Fibroblast of the conjunctiva (primary cell): ENCODE measurements at regions not wholly inside any gene's neighbourhood (a gene's known extent, or its start where the extent isn't known, plus 50 kb on each side); places are given as distances from the start of the nearest gene placed in this dataset.
"Not testable (repeated sequence)": the region's sequence is repeated elsewhere in the genome, so short reads cannot be mapped to it uniquely, and the experiment has no call there.

Experiments used
- DNase-seq: peaks from one replicate; pipeline ENCODE4 v3.0.0-alpha.2; 2010; ENCODE audit warnings: low read depth

DNA sequence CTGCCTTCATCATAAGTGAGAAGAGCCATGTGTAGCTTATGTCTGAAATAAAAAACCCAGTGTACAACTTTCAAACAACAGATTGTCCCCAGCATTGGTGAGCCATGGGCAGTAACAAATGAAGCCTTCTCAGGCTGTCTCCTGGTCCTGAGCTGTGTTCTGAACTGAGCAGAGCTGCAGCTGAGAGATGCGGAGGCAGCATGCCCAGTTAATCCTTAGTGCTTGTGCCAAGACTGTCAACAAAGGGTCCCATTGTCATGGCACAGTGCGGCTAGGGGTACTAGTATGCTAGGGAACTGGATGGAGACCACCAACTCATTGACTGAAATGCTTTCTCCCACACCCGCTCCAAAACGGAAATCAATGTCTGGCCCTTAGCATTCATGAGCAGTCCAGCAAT, 154.3 kb downstream of the RMST start:
- no peak for DNase-seq

- DNase-seq, result no peak
Observed at GRCh38 chr12:97628962-97629361, 166.4 kb downstream of the RMST start.

GRCh38 chr12:97629382-97629781, 166.8 kb downstream of the RMST start:
- no peak for DNase-seq

DNA sequence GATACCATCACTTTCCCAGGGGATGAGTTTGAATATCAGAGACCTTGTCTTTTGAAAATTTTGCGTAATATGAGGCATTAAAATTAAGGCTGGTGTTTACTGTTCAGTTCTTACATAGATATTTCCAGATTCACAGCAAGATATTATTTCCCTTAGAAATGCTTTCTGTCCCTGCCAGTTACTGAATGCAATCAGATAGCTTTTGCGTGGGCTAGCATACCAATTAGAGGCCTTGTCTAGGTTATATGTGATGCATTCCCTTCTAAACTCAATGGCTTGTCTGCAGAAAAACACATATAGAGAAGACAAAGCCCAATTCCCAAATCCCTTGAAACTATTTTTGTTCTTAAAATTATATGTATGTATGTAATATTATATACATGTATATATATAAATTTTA, 167.8 kb downstream of the RMST start:
- DNase-seq, result no peak

DNA sequence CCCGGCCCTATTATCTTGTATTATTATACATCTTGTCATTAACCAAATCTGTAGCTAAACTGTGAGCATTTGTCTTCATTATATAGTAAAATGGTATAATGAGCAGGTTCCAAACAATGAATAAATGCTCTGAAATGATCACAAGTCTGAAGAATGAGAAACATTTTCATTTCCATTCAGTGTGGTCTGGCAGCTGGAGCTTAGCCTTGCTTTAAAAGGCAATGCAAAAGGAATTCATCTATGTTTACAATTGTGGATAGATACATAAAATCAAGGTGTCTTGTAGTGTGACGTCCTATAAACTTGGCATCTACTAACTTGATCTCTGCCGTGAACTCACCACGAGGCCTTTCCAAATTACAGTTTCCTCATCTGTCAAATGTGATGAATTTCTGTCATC, 168.3 kb downstream of the RMST start:
- no peak for DNase-seq

DNA sequence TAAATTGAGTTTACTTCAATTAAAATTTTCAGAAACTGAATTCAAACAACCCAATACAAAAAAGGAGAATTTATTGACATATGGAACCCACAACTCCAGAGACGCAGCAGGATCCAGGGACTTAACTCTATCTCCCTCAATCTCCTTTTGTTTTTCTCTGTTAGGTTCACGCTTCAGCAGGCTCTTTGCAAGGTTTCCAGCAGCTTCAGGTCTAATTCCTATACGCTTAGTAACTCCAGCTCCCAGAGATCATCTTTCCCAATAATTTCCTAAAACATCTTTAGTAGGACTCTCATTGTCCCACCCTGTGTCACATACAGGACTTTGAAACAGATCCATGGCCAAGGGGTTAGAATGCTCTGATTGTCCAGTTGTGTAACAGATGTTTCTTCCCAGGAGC, 175.2 kb downstream of the RMST start:
- no peak for DNase-seq

DNA sequence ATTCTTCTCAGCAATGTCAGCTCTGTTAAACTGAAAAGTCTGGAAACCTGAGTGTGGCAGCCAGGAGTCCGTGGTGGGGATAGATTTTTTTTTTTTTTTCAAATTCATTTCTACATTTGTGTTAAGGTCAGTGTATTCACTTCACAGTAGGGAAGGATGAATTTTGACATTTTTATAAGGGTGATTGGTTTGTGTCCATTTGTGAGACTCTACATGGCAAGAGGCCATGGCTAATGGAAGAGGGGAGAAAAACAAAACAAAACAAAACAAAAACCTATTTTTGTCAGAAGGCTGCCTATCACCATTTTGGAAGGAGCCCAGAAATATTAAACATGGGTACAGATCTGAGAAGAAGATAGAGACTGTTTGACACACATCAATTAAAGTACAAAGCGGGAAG, 176.1 kb downstream of the RMST start:
- no peak for DNase-seq

GRCh38 chr12:97639702-97640101, 177.1 kb downstream of the RMST start:
- no peak for DNase-seq

GRCh38 chr12:97640826-97641225, 178.2 kb downstream of the RMST start:
- DNase-seq, result no peak

DNA sequence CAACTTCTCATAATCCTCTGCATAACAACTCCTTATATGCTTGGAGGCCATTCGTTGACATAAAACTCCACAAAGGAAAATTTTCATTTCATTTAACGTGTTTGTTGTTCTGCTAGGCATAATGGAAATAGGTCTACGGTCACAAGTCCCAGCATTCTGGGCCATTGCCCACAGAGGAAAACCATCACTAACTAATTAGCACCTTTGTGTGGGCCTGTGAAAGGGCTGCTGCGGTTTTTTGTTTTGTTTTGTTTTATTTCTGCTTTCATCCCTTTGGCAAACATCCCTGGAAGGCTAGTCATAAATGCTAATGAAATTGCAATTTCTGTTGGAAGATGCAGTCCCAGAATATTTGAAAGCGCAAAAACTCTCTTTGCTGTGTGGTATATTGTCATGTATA, 180.3 kb downstream of the RMST start:
- no peak for DNase-seq

GRCh38 chr12:97643924-97644323, 181.3 kb downstream of the RMST start:
- DNase-seq, result no peak

DNA sequence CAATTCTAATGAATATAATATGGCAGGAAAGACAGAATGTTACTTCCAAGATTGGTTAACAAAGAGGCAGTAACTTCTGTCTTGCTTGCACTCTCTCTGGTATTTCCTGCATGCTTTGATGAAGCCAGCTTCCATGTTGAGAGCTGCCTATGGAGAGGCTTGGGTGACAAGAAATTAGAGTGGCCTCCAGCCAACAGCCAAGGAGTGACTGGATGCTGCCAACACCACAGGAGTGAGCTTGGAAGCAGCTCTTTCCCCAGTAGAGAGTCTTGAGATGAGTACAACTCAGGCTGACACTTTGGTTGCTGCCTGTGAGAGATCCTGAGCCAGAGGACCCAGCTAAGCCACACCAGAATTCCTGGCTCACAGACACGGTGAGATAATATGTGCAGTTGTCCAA, 183.1 kb downstream of the RMST start:
- no peak for DNase-seq

- DNase-seq, result no peak
Observed at GRCh38 chr12:97647142-97647541, 184.5 kb downstream of the RMST start.

- no peak for DNase-seq
Observed at GRCh38 chr12:97650242-97650641, 187.6 kb downstream of the RMST start.

GRCh38 chr12:97656548-97656947, 193.9 kb downstream of the RMST start:
- DNase-seq, result not testable (repeated sequence)

- DNase-seq, result no peak
Observed at GRCh38 chr12:97659117-97659880, 196.7 kb downstream of the RMST start.

GRCh38 chr12:97666263-97666662, 203.7 kb downstream of the RMST start:
- DNase-seq, result no peak

- no peak for DNase-seq
Observed at GRCh38 chr12:97672870-97673269, 210.3 kb downstream of the RMST start.

DNA sequence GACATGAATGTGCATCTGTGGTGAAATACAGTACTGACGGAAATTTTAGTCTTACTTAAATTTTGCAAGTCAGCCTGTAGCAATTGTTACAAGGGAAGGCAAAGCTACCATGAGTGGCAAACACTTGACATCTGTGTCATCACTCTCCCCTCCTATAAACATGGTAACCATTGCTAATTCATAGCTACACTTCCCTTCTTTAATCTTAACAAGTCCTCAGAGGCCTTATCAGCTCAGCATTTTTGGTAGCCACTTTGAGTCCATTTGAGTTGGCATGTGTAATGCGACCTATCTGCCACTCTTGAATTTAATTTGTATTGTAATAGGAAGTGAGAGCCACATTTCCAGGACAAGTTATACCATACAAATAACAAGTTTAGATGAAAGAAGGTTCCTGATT, 218.1 kb downstream of the RMST start:
- no peak for DNase-seq

GRCh38 chr12:97681612-97682504, 219.3 kb downstream of the RMST start:
- no peak for DNase-seq

DNA sequence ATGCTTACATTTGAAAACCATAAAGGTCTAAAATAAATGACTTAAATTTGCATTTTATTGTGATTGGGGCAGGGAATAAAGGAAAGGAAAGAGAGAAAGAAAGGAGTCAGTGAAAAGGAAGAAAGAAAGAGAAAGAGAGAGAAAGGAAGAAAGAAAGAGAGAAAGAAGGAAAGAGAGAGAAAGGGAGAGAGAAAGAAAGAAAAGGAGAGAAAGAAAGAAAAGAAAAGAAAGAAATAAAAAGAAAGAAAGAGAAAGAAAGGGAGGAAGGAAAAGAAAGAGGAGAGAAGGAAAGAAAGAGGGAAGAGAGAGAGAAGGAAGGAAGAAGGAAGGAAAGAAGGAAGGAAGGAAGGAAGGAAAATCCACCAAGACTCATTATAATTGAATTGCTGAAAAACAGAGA, 222.8 kb downstream of the RMST start:
- DNase-seq, result no peak

DNA sequence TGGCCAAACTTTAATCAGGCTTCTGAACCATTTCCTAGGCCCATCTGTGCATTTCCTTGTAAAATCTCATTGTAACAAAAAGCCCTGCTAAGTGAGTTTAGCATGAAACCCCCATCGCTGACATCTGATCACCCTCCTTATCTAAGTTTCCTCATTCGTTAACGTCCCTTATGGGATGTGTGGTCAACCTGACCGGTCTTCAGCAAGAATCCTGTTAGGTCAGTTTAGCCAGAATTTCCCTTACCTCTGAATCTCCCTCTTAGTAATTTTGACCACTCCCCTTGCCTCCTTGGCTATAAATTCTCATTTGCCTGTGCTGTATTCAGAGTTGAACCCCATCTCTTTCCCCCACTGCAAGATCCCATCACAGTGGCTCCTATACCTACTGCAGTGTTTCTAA, 239.3 kb downstream of the RMST start:
- no peak for DNase-seq

GRCh38 chr12:97711392-97711791, 248.8 kb downstream of the RMST start:
- no peak for DNase-seq
